MG63 (cell line): ENCODE measurements at regions not wholly inside any gene's neighbourhood (a gene's known extent, or its start where the extent isn't known, plus 50 kb on each side); places are given as distances from the start of the nearest gene placed in this dataset.

Source experiments
- DNase-seq: peaks from one replicate; pipeline ENCODE4 v3.0.0-alpha.2; 2020
- H3K27me3 ChIP-seq: fragments of 250-450 bp; sonication (Bioruptor Pico); 2 replicates; pipeline ENCODE4 v1.5.1; 2020; ENCODE audit warnings: mild to moderate bottlenecking, moderate library complexity
- H3K36me3 ChIP-seq: fragments of 250-450 bp; sonication (Bioruptor Pico); 2 replicates; pipeline ENCODE4 v1.5.1; 2020; ENCODE audit warnings: mild to moderate bottlenecking, moderate library complexity
- H3K4me3 ChIP-seq: fragments of 250-450 bp; sonication (Bioruptor Pico); 2 replicates; pipeline ENCODE4 v1.5.1; 2020; ENCODE audit warnings: mild to moderate bottlenecking, moderate library complexity
- H3K9me3 ChIP-seq: fragments of 250-450 bp; sonication (Bioruptor Pico); 2 replicates; pipeline ENCODE4 v1.5.1; 2020; ENCODE audit warnings: mild to moderate bottlenecking, moderate library complexity

DNA sequence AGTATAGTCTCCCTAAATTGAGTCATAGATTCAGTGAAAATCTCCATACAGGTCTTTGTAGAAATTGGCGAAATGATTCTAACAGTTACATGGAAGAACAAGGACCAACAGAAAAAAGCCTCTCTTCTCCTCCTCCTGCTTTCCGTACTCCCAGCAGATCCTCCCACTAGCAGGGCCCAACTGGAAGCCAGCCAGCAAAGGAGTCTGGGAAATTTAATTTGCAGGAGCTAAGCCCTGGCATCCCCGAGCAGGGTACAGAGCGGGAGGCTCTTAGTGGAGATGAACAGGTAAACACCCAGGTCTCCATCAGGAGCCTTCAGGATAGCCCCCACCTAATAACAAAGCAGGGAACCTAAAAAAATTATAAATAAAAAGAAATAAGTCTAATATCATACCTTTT lies 1473.8 kb downstream of the TBC1D22A start:
- no peak for DNase-seq
- Histone ChIP-seq H3K9me3 (peaks cover 1% of the 10 kb centered on the region; the same call in 1 of the 2 replicates), H3K4me3 (no peak overlapping the region), H3K36me3 (no peaks in the 10 kb centered on the region), H3K27me3 (no peaks in the 10 kb centered on the region)

DNA sequence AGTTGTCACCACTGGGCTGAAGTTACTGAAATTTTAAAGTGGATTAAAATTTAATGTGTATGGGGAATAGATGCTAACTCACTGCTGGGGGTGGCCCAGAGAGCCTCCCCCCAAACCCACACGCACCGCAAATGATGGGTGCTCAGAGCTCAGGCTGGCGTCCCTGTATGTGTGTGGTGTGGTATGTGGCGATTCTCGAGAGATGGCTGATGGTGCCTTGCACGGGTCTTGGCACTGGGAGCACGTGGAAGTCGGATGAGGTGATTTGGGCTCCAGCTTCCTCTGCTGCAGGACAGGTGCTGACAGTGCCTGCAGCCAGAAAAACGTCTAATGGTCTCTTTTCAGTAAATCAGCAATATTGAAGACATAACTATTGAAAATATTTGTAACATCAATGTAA lies 1473.3 kb downstream of the TBC1D22A start:
- DNase-seq = no peak
- Histone ChIP-seq H3K9me3 (peaks cover 1% of the 10 kb centered on the region; the same call in 1 of the 2 replicates), H3K27me3 (no peaks in the 10 kb centered on the region), H3K4me3 (no peak overlapping the region), H3K36me3 (no peaks in the 10 kb centered on the region)

- no peak for DNase-seq
- peaks cover 1% of the 10 kb centered on the region; the same call in 1 of the 2 replicates for H3K9me3 ChIP-seq
- no peak overlapping the region for H3K4me3 ChIP-seq
- H3K27me3 ChIP-seq = no peaks in the 10 kb centered on the region
- H3K36me3 ChIP-seq = no peaks in the 10 kb centered on the region
Measured at GRCh38 chr22:48234011-48234410, 1471.6 kb downstream of the TBC1D22A start.

DNA sequence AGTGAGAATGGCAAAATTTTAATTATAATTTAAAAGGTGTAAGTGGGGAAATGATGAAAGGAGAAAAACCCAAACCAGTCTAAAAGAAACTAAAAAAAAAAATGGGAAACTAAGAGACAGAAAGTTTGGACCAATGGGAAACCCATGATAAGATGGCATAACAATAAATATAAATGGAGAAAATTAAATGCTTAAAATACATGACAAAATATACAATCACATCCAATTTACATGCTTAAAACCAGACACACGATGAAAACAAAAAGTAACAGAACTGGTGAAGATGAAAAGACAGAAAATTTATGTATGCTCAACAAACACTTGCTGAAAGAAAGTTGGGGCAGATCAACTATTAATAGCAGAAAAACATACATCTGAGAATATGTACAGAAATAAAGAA lies 1471.1 kb downstream of the TBC1D22A start:
- Histone ChIP-seq H3K4me3 (no peak overlapping the region), H3K27me3 (no peaks in the 10 kb centered on the region), H3K9me3 (peaks cover 1% of the 10 kb centered on the region; the same call in 1 of the 2 replicates), H3K36me3 (no peaks in the 10 kb centered on the region)
- DNase-seq = no peak

DNA sequence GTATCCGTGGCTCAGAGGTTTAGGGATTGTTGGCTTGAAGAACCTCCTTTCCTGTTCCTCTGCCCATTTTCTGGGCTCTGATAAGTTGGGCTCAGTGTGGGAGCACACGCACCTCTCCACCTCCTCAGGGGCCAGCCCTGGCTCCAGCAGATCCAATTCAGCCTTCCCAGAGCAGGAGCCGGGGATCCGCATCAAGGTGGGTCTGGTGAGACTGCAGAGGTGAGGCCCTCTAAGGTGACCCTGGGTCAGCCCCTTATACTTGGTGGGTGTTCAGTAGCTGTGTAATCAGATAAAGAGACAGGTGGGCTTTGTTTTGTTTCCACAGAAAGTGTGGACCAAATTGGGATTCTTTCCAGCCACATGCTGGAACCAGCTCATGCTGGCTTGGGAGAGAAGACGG lies 1466.0 kb downstream of the TBC1D22A start:
- Histone ChIP-seq H3K36me3 (no peaks in the 10 kb centered on the region), H3K9me3 (peaks cover 1% of the 10 kb centered on the region; the same call in 1 of the 2 replicates), H3K4me3 (no peak overlapping the region), H3K27me3 (no peaks in the 10 kb centered on the region)
- DNase-seq = no peak

DNA sequence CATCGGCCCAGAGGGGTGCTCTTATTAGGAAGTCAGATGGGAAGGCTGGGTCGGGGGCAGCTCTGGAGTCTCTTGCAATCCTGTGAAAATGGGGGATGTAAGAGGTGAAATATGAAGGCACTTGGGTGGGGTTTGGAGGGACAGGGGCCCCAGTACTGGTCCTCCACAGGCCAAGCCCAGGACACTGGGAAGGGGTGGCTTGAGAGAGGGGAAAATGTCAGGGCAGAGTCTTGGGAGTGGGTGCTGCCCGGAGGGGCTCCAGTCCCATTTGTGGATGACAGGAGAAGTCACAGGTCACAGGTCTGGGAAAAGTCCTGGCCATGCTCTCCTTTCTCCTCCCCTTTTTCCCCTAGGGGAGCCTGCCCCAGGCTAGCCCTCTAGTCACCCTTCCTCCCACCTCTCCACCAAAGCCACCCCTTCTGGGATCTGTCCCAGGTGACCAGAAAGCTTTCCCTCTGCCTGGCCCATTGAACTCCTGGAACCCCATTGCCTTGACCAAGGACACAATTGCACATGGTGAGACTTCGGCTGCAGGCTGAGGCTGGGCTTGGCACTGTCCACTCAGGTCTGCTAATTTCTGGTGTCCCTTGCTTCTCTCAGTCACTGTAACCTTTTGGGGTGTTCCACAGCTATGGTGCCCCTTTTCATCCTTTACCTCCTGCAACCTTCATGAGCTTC lies 1465.0 kb downstream of the TBC1D22A start:
- Histone ChIP-seq H3K36me3 (no peaks in the 10 kb centered on the region), H3K4me3 (no peak overlapping the region), H3K9me3 (no peaks in the 10 kb centered on the region), H3K27me3 (no peaks in the 10 kb centered on the region)
- no peak for DNase-seq

- DNase-seq = no peak
- H3K36me3 ChIP-seq = no peaks in the 10 kb centered on the region
- no peaks in the 10 kb centered on the region for H3K9me3 ChIP-seq
- H3K27me3 ChIP-seq = no peaks in the 10 kb centered on the region
- no peak overlapping the region for H3K4me3 ChIP-seq
Measured at GRCh38 chr22:48226026-48227013, 1463.9 kb downstream of the TBC1D22A start.

DNA sequence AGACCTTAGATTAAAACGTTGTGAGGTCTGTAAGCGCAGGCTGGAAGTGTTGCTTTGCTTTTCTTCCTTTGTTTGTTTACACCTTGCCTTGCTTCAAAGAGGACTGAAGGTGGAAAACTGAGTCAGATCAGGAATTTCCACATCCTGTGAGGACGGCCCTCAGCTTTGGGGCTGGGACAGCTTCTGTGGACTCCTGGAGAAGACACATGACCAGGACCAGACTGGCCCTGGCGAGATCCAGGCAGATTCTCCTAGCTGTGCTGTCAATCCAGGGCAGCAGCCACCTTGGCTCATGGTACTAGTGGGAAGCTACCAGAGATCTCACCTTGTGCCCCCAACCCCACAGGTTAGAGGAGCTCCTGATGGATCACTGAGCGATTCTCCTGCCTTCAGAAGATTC lies 1461.9 kb downstream of the TBC1D22A start:
- no peaks in the 10 kb centered on the region for H3K9me3 ChIP-seq
- H3K4me3 ChIP-seq = no peak overlapping the region
- H3K36me3 ChIP-seq = no peaks in the 10 kb centered on the region
- H3K27me3 ChIP-seq = no peaks in the 10 kb centered on the region
- no peak for DNase-seq

DNA sequence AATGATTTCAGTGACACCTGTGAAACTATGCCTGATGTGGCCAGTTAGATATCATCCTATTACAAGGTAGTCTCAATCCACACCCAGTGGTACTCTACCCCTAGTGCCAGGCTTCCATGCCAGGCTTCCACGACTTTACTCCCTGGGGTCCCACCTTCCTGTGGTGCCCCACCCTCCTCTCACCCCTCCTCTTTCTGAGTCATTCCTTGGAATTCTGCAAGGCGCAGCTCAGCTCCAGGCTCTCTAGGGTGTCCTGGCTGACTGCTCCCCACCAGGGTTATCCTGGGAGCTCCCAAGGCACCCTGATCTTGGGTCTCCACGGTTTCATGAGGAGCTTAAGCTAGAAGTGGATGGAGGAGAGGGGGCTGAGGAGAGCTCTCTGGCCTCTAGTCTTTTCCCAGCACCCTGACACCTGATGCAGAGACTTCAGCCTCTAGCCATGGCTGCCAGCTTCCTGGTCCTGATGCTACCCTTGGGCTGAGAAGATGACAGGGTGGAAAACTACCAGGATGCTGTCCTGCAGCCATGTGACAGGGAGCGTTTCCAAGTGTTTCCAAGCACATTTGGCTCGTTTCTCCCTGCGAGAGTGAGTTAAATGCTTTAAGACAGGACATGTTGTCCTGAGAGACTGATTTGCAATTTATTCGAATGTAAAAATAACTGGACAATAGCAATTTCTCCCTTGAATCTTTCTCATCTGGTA lies 1461.2 kb downstream of the TBC1D22A start:
- Histone ChIP-seq H3K27me3 (no peaks in the 10 kb centered on the region), H3K4me3 (no peak overlapping the region), H3K36me3 (no peaks in the 10 kb centered on the region), H3K9me3 (no peaks in the 10 kb centered on the region)
- DNase-seq = no peak

DNA sequence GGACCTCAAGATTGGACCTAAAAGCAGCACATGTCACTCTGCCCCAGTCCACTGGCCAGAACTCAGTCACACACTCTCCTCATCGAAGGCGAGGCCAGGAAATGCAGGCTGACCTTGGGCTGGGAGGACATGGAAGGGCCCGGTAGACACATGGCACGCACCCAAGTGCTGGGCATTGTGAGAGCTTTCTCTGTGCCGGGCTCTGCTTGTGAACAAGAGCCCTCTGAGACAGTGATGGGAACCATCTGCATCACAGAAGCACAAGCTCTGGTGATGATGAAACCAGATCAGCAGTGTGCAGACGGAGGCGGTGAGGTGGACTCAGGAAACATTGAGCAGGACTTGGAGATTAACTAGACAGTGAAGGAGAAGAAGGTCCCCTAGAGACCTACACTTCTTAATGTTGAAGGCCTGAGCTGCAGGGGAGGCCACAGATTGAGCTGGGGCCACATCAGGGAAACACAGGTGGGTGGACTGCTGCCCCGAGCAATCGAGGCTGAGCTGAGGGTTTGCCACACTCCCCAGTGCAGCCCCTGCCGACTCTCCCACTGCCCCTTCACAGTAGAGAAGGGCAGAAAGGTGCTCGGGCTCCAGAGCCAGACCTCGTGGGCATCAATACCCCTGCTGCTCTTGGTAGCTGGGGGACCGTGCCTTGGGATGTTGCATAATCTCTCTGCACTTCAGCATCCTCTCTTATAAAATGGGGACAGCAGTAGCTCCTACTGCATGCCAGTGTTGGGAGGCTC lies 1460.5 kb downstream of the TBC1D22A start:
- H3K36me3 ChIP-seq = no peaks in the 10 kb centered on the region
- no peaks in the 10 kb centered on the region for H3K27me3 ChIP-seq
- H3K9me3 ChIP-seq = no peaks in the 10 kb centered on the region
- DNase-seq = no peak
- no peak overlapping the region for H3K4me3 ChIP-seq

- Histone ChIP-seq H3K9me3 (no peaks in the 10 kb centered on the region), H3K27me3 (no peaks in the 10 kb centered on the region), H3K4me3 (no peak overlapping the region), H3K36me3 (no peaks in the 10 kb centered on the region)
- no peak for DNase-seq
Measured at GRCh38 chr22:48218889-48219420, 1456.5 kb downstream of the TBC1D22A start.

GRCh38 chr22:48217596-48217995 lies 1455.1 kb downstream of the TBC1D22A start:
- no peaks in the 10 kb centered on the region for H3K36me3 ChIP-seq
- no peaks in the 10 kb centered on the region for H3K9me3 ChIP-seq
- no peaks in the 10 kb centered on the region for H3K27me3 ChIP-seq
- no peak overlapping the region for H3K4me3 ChIP-seq
- DNase-seq = no peak

DNA sequence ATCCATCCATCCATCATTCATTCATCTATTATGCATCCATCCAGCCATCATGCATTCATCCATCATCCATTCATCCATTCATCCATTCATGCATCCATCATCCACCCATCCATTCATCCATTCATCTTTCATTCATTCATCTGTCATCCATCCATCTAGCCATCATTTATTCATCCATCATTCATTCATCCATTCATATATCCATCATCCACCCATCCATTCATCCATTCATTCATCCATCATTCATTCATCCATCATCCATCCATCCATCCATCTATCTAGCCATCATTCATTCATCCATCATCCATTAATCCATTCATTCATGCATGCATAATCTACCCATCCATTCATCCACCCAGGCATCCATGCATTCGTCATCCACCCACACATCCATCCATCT lies 1450.3 kb downstream of the TBC1D22A start:
- H3K4me3 ChIP-seq = no peak overlapping the region
- no peaks in the 10 kb centered on the region for H3K9me3 ChIP-seq
- no peaks in the 10 kb centered on the region for H3K27me3 ChIP-seq
- no peak for DNase-seq
- H3K36me3 ChIP-seq = no peaks in the 10 kb centered on the region

DNA sequence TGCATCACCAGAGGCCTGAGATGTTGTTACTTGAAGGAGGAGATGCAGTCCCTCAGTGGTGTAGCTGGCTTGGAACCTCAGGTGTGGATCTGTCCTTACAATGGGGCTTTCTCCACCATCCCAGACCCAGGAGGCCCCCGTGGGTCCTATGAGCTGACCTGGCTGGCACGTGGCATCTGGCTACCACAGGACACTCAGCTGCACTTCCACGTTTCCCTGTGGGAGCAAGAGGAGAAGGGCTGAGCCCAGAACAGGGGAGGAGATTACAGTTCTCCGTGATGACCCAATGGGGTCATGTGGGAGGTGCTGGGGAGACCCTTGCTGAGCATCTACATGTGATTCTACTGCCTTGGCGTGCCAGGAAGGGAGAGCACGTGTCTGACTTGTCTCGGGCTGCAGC lies 1448.4 kb downstream of the TBC1D22A start:
- no peaks in the 10 kb centered on the region for H3K36me3 ChIP-seq
- DNase-seq = no peak
- no peak overlapping the region for H3K4me3 ChIP-seq
- no peaks in the 10 kb centered on the region for H3K9me3 ChIP-seq
- H3K27me3 ChIP-seq = no peaks in the 10 kb centered on the region

DNA sequence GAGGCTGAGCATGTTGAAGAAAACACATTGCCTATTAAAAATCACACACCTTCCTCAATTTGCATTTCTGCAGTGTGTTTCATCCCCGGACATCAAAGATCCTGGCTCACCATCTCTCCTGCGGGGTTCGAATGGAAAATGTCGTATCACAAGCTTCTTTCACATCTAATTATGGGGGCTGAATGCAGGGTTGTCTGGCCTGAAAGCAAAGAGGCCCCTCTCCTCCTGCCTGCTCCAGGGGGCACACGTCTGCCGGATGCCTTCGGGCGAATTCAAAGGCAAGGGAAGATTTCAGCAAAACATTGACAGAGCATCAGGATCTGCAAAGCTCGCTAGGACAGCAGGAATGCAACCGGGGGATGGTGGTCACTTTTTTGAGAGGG lies 1447.7 kb downstream of the TBC1D22A start:
- no peak for DNase-seq
- Histone ChIP-seq H3K4me3 (no peak overlapping the region), H3K9me3 (no peaks in the 10 kb centered on the region), H3K36me3 (no peaks in the 10 kb centered on the region), H3K27me3 (no peaks in the 10 kb centered on the region)

GRCh38 chr22:48209473-48210197 lies 1447.2 kb downstream of the TBC1D22A start:
- DNase-seq = no peak
- Histone ChIP-seq H3K9me3 (no peaks in the 10 kb centered on the region), H3K4me3 (no peak overlapping the region), H3K27me3 (no peaks in the 10 kb centered on the region), H3K36me3 (no peaks in the 10 kb centered on the region)
